A549 (cell line): ENCODE measurements at regions not wholly inside any gene's neighbourhood (a gene's known extent, or its start where the extent isn't known, plus 50 kb on each side); places are given as distances from the start of the nearest gene placed in this dataset.

Source experiments
- ATAC-seq, 2 experiments: fragments of 200-7000 bp in 1 of 2; fragments of >200 bp in 1 of 2; cut with Nextera tagmentation in 1 of 2; cut with Tn5 transposase in 1 of 2; 3 replicates each; pipeline versions ENCODE4 v1.8.0 to v1.9.1; 2018 to 2020; ENCODE audit warnings: mild to moderate bottlenecking in 1 of 2, moderate library complexity in 1 of 2
- CTCF ChIA-PET: fragments of 300-600 bp; sonication (Branson Sonifier 250); formaldehyde crosslinking; extraction: SDS; loops from one replicate; lab custom pipeline; 2021; ENCODE audit warnings: antibody characterized with exemption, inconsistent platforms; lab: Yijun Ruan, JAX
- POLR2A ChIA-PET: fragments of 350-600 bp; formaldehyde crosslinking; extraction: SDS; loops from one replicate; lab custom pipeline; 2021; ENCODE audit warnings: antibody characterized with exemption, inconsistent platforms; lab: Yijun Ruan, JAX
- DNase-seq, 2 experiments: peaks; one replicate each; pipeline versions ENCODE4 v3.0.0 to v3.0.0-alpha.2; 2011 to 2016; ENCODE audit warnings: low read depth in 1 of 2, low spot score in 1 of 2
- FAIRE-seq: peaks from 2 replicates; lab custom pipeline; 2011; peaks lifted over from hg19 to GRCh38; lab: Jason Lieb, UNC
- H3K27ac ChIP-seq, 2 experiments: fragments of >200 bp; sonication (Bioruptor Twin); formaldehyde crosslinking; 3 replicates each; pipeline ENCODE4 v1.5.1; 2016 to 2017
- H3K4me1 ChIP-seq: fragments of >200 bp; sonication (Bioruptor Twin); formaldehyde crosslinking; 3 replicates; pipeline ENCODE4 v1.6.1; 2016
- H3K4me2 ChIP-seq: fragments of >200 bp; sonication (Bioruptor Twin); formaldehyde crosslinking; 3 replicates; pipeline ENCODE4 v1.6.1; 2016
- H3K4me3 ChIP-seq: fragments of >200 bp; sonication (Bioruptor Twin); formaldehyde crosslinking; 3 replicates; pipeline ENCODE4 v1.5.1; 2016
- H3K9me3 ChIP-seq: fragments of >200 bp; sonication (Bioruptor Twin); formaldehyde crosslinking; 3 replicates; pipeline ENCODE4 v1.6.1; 2016
- EHF ChIP-seq: fragments of 250-450 bp; sonication (Bioruptor Pico); IDR thresholded peaks from 2 replicates; pipeline ENCODE4 v1.5.0; 2020; ENCODE audit warnings: mild to moderate bottlenecking
- EP300 ChIP-seq, 2 experiments: fragments of >200 bp; sonication (Bioruptor Twin); formaldehyde crosslinking; IDR thresholded peaks; 2 replicates in 1 of 2; 3 replicates in 1 of 2; pipeline ENCODE4 v1.6.1; 2016 to 2017
- FOSB ChIP-seq: fragments of 250-450 bp; sonication (Bioruptor Pico); IDR thresholded peaks from 2 replicates; pipeline ENCODE4 v1.5.0; 2020; ENCODE audit warnings: mild to moderate bottlenecking, moderate library complexity
- FOSL2 ChIP-seq, 2 experiments: fragments of 450-650 bp in 1 of 2; fragments of >200 bp in 1 of 2; sonication (Bioruptor Twin) in 1 of 2; formaldehyde crosslinking; IDR thresholded peaks; 2 replicates each; pipeline versions ENCODE4 v1.5.0 to v1.6.1; 2016 to 2020; ENCODE audit warnings: mild to moderate bottlenecking in 1 of 2, moderate library complexity in 1 of 2
- FOXS1 ChIP-seq: fragments of 250-450 bp; sonication (Bioruptor Pico); IDR thresholded peaks from 2 replicates; pipeline ENCODE4 v1.5.0; 2020; ENCODE audit warnings: mild to moderate bottlenecking, moderate library complexity
- GATA3 ChIP-seq: IDR thresholded peaks from 2 replicates; pipeline ENCODE4 v1.6.1; 2012; ENCODE audit warnings: borderline replicate concordance
- HOXA7 ChIP-seq: fragments of 250-450 bp; sonication (Bioruptor Pico); IDR thresholded peaks from 2 replicates; pipeline ENCODE4 v1.5.0; 2020; ENCODE audit warnings: mild to moderate bottlenecking, moderate library complexity
- HOXB13 ChIP-seq: fragments of 250-450 bp; sonication (Bioruptor Pico); IDR thresholded peaks from 2 replicates; pipeline ENCODE4 v1.5.0; 2020; ENCODE audit warnings: low read depth, mild to moderate bottlenecking, moderate library complexity
- JUNB ChIP-seq: fragments of >200 bp; sonication (Bioruptor Twin); formaldehyde crosslinking; IDR thresholded peaks from 2 replicates; pipeline ENCODE4 v1.6.1; 2016
- KDM1A ChIP-seq: fragments of 200-600 bp; sonication (generic); IDR thresholded peaks from 2 replicates; pipeline ENCODE4 v1.6.1; 2016; ENCODE audit warnings: low read depth, mild to moderate bottlenecking
- KDM5A ChIP-seq: fragments of 200-600 bp; sonication (generic); IDR thresholded peaks from 2 replicates; pipeline ENCODE4 v1.6.1; 2016; ENCODE audit warnings: antibody characterized with exemption, mild to moderate bottlenecking
- MAFK ChIP-seq: fragments of 450-650 bp; IDR thresholded peaks from 2 replicates; pipeline ENCODE4 v1.6.1; 2014; ENCODE audit not compliant: partially characterized antibody
- NFE2L2 ChIP-seq: fragments of 150-350 bp; conservative IDR thresholded peaks from 2 replicates; pipeline ENCODE4 v1.6.1; 2014; ENCODE audit warnings: low read length
- PBX3 ChIP-seq: IDR thresholded peaks from 2 replicates; pipeline ENCODE4 v1.6.1; 2012
- RARB ChIP-seq: fragments of 250-450 bp; sonication (Bioruptor Pico); IDR thresholded peaks from 2 replicates; pipeline ENCODE4 v1.8.0; 2021; ENCODE audit warnings: mild to moderate bottlenecking, moderate library complexity
- REST ChIP-seq: fragments of 200-600 bp; sonication (generic); IDR thresholded peaks from 2 replicates; pipeline ENCODE4 v1.6.1; 2016; ENCODE audit warnings: antibody characterized with exemption, mild to moderate bottlenecking, moderate library complexity
- TFCP2L1 ChIP-seq: fragments of 250-450 bp; sonication (Bioruptor Pico); IDR thresholded peaks from 2 replicates; pipeline ENCODE4 v1.5.0; 2021; ENCODE audit warnings: mild to moderate bottlenecking
- USF2 ChIP-seq: fragments of 450-650 bp; IDR thresholded peaks from 2 replicates; pipeline ENCODE4 v1.6.1; 2014; ENCODE audit warnings: antibody characterized with exemption
- ZNF302 ChIP-seq: fragments of 250-450 bp; sonication (Bioruptor Pico); IDR thresholded peaks from 2 replicates; pipeline ENCODE4 v1.9.0; 2021; ENCODE audit warnings: inconsistent platforms, mild to moderate bottlenecking, moderate library complexity
- WGBS: methylation state at CpG from one replicate; pipeline ENCODE4 v1.1.6; 2017; ENCODE audit errors: missing lambda C conversion rate; 5-methylcytosine and 5-hydroxymethylcytosine counted together

- ChIA-PET CTCF (no interaction called here), POLR2A (no interaction called here)
- Histone ChIP-seq H3K27ac (no peak overlapping the region), H3K4me2 (no peak overlapping the region), H3K9me3 (no peaks in the 10 kb centered on the region), H3K4me1 (no peaks in the 10 kb centered on the region), H3K4me3 (no peak overlapping the region)
- WGBS: 39% methylated on average over 3 of the region's 3 CpGs
- DNase-seq (no peak), ATAC-seq (no peak), FAIRE-seq (no peak)
- TF ChIP-seq PBX3 (no peak), NFE2L2 (no peak), KDM1A (no peak), FOXS1 (CRISPR knock-in tag) (no peak), HOXA7 (CRISPR knock-in tag) (no peak), USF2 (no peak), REST (no peak), RARB (no peak), KDM5A (no peak)
These were observed 113.7 kb upstream of the CREB1 start for GRCh38 chr2:207416111-207416510.

- FAIRE-seq: no peak
- WGBS: 98% methylated on average over 2 of the region's 2 CpGs
- H3K4me1 ChIP-seq: no peaks in the 10 kb centered on the region
- no peak for TF ChIP-seq MAFK
- no peak for TF ChIP-seq ZNF302 (CRISPR knock-in tag)
- no peak for TF ChIP-seq RARB
- no peak for TF ChIP-seq FOSB (CRISPR knock-in tag)
- no peak for TF ChIP-seq FOSL2 (IDR thresholded peaks at IDR 0.05)
- no peak for TF ChIP-seq FOSL2 (CRISPR knock-in tag; IDR thresholded peaks at IDR 0.05)
- no peak for TF ChIP-seq TFCP2L1 (CRISPR knock-in tag)
- TF ChIP-seq JUNB: no peak
- TF ChIP-seq GATA3: no peak
- no peak for TF ChIP-seq PBX3
- TF ChIP-seq EHF (CRISPR knock-in tag): no peak
- TF ChIP-seq HOXB13 (CRISPR knock-in tag): no peak
- TF ChIP-seq EP300 (IDR thresholded peaks at IDR 0.05): no peak
- TF ChIP-seq, all 56 proteins: peak for 0
- H3K4me2 ChIP-seq: no peak overlapping the region
- DNase-seq (no peak), ATAC-seq (no peak)
- CTCF ChIA-PET: no interaction called here
- POLR2A ChIA-PET: no interaction called here
- H3K4me3 ChIP-seq: no peak overlapping the region
- H3K9me3 ChIP-seq: no peaks in the 10 kb centered on the region
- H3K27ac ChIP-seq: no peak overlapping the region
These were observed 112.9 kb upstream of the CREB1 start for GRCh38 chr2:207416900-207417299.
